ENCODE measurements at regions not wholly inside any gene's neighbourhood (a gene's known extent, or its start where the extent isn't known, plus 50 kb on each side); places are given as distances from the start of the nearest gene placed in this dataset.

DNA sequence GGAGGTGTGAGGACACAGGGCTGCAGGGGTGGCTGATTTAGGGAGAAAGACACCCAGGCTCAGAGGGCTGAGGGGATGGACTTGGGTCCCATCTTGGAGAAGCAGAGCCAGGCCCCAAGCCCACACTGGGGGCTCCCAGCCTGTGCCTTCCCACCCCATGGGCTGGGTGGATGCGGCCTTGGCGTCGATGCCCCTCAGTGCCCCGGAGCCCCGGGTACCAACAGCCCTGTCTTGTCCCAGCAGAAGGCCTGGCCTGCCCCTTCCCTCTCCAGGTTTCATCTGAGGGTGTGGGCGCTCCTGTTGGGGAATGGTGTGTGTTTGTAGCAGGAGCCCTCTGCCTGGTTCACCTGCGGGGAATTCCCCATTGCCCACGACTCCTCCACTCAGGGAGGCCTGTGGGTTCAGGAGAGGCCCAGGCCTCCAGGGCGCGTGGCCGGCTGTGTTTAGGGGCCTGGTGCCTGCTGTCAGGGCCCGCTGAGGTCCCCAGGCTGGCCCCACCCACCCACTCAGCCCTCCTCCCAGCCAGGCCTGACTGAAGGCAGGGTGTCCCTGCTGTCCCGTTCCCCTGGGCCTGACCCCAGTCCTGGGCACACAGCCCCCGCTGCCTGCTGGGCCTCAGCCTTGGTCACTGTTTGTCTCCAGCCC, 51.1 kb upstream of the BEGAIN start:
- ATAC-seq (ENCODE audit: insufficient number of reproducible peaks, low FRiP score, low read depth) (no peak), DNase-seq (ENCODE audit: low spot score) (no peak)
- no peaks in the 10 kb centered on the region for H3K4me1 ChIP-seq (ENCODE audit: control insufficient read depth in 1 of 2, low read depth in 2 of 2)
- TF ChIP-seq, protein P1, sequence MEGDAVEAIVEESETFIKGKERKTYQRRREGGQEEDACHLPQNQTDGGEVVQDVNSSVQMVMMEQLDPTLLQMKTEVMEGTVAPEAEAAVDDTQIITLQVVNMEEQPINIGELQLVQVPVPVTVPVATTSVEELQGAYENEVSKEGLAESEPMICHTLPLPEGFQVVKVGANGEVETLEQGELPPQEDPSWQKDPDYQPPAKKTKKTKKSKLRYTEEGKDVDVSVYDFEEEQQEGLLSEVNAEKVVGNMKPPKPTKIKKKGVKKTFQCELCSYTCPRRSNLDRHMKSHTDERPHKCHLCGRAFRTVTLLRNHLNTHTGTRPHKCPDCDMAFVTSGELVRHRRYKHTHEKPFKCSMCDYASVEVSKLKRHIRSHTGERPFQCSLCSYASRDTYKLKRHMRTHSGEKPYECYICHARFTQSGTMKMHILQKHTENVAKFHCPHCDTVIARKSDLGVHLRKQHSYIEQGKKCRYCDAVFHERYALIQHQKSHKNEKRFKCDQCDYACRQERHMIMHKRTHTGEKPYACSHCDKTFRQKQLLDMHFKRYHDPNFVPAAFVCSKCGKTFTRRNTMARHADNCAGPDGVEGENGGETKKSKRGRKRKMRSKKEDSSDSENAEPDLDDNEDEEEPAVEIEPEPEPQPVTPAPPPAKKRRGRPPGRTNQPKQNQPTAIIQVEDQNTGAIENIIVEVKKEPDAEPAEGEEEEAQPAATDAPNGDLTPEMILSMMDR (IDR thresholded peaks at IDR 0.05) = no peak
- H3K27me3 ChIP-seq (replicated peaks; ENCODE audit: insufficient read depth) = no peaks in the 10 kb centered on the region
- no peaks in the 10 kb centered on the region for H3K9me3 ChIP-seq
- H3K36me3 ChIP-seq = no peaks in the 10 kb centered on the region
- H3K27ac ChIP-seq = no peak overlapping the region
- no peak overlapping the region for H3K4me3 ChIP-seq

DNA sequence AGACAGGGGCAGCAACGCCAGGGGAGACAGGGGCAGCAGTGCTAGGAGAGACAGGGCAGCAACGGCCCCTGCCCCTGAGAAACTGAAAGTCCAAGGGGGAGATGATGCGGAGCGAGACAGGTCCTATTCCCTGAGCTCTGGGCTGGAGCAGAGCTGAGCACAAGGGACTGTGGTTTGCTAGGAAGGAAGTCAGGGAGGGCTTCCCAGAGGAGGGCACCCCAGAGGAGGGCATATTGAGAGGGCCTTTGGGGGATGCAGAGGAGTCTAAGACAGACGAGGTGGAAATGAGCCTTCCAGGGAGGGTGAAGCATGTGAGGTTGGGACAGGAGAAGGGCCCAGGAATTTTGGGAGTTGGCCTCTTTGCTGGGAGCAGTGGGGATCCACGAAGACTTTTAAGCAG, 52.1 kb upstream of the BEGAIN start:
- TF ChIP-seq, protein P1 (IDR thresholded peaks at IDR 0.05) = no peak
- no peaks in the 10 kb centered on the region for H3K4me1 ChIP-seq (ENCODE audit: control insufficient read depth in 1 of 2, low read depth in 2 of 2)
- no peak overlapping the region for H3K4me3 ChIP-seq
- no peaks in the 10 kb centered on the region for H3K9me3 ChIP-seq
- ATAC-seq (ENCODE audit: insufficient number of reproducible peaks, low FRiP score, low read depth) (no peak), DNase-seq (ENCODE audit: low spot score) (no peak)
- no peak overlapping the region for H3K27ac ChIP-seq
- no peaks in the 10 kb centered on the region for H3K27me3 ChIP-seq (replicated peaks; ENCODE audit: insufficient read depth)
- no peaks in the 10 kb centered on the region for H3K36me3 ChIP-seq

DNA sequence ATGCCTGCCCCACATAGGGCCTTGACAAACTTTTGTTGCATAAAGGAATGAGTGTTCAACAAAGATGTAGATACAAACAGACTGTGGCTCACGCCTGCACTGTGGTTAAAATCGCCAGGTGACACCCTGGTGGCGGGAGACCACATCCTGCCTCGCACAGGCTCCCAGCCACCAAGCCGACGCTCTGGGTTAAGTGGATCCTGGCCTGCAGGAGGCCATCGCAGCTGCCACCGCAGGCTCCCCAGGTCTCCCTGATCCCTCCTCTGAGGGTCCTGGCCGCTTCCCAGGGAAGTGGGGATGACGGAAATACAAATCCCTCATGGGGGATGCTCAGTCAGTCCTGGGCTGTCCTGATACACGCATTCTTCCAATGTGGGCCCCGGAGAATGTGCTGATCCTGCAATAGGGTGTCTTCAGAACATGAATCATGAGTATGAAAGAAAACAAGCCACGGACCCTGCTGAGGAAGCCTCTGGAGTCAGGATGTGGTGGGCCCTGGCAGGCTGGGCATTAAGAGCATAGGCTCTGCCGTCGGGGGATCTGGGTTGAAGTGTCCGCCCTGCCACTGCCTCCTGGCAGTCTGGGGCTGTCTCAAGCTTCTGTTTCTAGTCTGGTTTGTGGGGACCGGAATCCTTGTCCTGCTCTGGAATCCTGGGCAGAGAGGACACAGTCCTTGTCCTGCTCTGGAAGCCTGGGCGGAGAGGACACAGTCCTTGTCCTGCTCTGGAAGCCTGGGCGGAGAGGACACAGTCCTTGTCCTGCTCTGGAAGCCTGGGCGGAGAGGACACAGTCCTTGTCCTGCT, 53.5 kb upstream of the BEGAIN start:
- H3K4me1 ChIP-seq (ENCODE audit: control insufficient read depth in 1 of 2, low read depth in 2 of 2) = no peaks in the 10 kb centered on the region
- no peak for ATAC-seq (ENCODE audit: insufficient number of reproducible peaks, low FRiP score, low read depth)
- TF ChIP-seq, protein P1 (IDR thresholded peaks at IDR 0.05) = no peak
- H3K36me3 ChIP-seq = no peaks in the 10 kb centered on the region
- H3K27me3 ChIP-seq (replicated peaks; ENCODE audit: insufficient read depth) = no peaks in the 10 kb centered on the region
- DNase-seq (ENCODE audit: low spot score) = no peak
- no peaks in the 10 kb centered on the region for H3K9me3 ChIP-seq
- H3K4me3 ChIP-seq = no peak overlapping the region
- no peak overlapping the region for H3K27ac ChIP-seq

DNA sequence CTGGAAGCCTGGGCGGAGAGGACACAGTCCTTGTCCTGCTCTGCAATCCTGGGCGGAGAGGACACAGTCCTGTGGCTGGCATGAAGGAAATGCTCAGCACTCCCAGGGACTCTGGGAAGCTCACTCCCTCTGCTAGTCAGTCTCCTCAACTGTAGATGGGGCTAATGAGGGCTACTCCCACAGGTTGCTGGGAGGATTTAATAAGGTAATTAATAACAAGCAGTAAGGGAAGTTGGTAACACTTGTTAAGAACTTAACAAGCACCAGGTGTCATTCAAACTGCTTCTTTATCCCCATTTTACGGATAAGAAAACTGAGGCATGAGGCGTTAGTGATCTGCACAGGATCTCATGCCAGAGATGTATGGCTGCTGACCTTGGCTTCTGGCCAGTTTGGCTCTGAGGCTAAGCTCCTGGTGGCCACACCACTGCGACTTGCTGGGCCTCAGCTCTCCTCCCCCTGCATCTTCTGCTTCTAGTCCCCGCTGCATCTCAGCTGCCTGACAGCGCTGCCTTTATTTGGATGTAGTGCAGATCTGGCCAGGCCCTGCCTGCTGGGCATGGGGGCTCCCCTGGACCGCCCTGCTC, 54.1 kb upstream of the BEGAIN start:
- Histone ChIP-seq H3K9me3 (no peaks in the 10 kb centered on the region), H3K4me1 (ENCODE audit: control insufficient read depth in 1 of 2, low read depth in 2 of 2) (no peaks in the 10 kb centered on the region), H3K36me3 (no peaks in the 10 kb centered on the region), H3K27me3 (replicated peaks; ENCODE audit: insufficient read depth) (no peaks in the 10 kb centered on the region), H3K4me3 (no peak overlapping the region), H3K27ac (no peak overlapping the region)
- DNase-seq (ENCODE audit: low spot score) = no peak
- ATAC-seq (ENCODE audit: insufficient number of reproducible peaks, low FRiP score, low read depth) = no peak
- TF ChIP-seq, protein P1 (IDR thresholded peaks at IDR 0.05) = no peak

DNA sequence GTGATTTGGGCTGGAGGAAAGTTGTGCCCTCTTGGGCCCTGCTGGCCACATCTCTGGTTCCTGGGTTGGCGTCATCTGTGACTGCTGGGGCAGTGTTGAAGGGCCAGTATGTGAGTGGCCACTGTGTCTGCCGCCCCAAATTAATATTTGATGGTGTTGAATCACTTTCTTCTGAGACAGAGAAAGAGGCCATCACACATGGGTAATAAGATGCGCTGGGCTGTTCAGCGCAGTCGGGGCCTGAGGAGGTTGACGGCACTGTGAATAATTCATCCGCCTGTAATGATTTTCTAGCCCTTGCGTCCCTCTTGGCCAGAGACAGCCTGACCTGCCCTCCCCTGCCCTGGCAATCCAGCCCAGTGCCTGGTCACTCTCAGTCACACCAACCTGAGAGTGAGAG, 56.2 kb upstream of the BEGAIN start:
- TF ChIP-seq, protein P1 (IDR thresholded peaks at IDR 0.05) = no peak
- no peak for ATAC-seq (ENCODE audit: insufficient number of reproducible peaks, low FRiP score, low read depth)
- no peak overlapping the region for H3K27ac ChIP-seq
- H3K4me1 ChIP-seq (ENCODE audit: control insufficient read depth in 1 of 2, low read depth in 2 of 2) = no peaks in the 10 kb centered on the region
- no peak for DNase-seq (ENCODE audit: low spot score)
- H3K9me3 ChIP-seq = no peaks in the 10 kb centered on the region
- H3K27me3 ChIP-seq (replicated peaks; ENCODE audit: insufficient read depth) = no peaks in the 10 kb centered on the region
- no peak overlapping the region for H3K4me3 ChIP-seq
- H3K36me3 ChIP-seq = no peaks in the 10 kb centered on the region

Data from thoracic aorta (tissue), 2 donors.